ENCODE measurements at regions not wholly inside any gene's neighbourhood (a gene's known extent, or its start where the extent isn't known, plus 50 kb on each side); places are given as distances from the start of the nearest gene placed in this dataset.
"Not testable (repeated sequence)": the region's sequence is repeated elsewhere in the genome, so short reads cannot be mapped to it uniquely, and the experiment has no call there.

- FAIRE-seq = no peak
These were observed 253.7 kb upstream of the RASGRP1 start for GRCh38 chr15:38818157-38818790.

GRCh38 chr15:38819387-38819950, 254.9 kb upstream of the RASGRP1 start:
- FAIRE-seq = no peak

DNA sequence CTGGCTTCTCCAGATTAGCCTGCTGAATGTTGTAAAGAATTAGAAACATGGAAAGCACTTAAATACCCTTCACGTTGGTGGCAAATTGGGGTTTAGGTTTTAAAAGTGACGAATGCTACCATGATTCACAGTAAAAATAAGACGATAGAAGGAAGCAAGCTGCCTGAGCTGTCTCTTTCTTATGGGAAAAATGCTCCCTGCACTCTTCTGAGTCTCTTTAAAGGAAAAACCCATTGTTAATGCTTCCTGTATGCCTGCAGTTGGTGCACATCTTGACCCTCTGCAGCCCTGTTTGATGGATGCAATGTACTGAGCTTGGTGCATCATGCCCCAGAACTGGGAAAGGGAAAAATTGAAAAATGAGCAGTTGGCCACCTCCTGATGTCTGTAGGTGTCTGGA, 258.6 kb upstream of the RASGRP1 start:
- FAIRE-seq = no peak

GRCh38 chr15:38824719-38825118, 260.1 kb upstream of the RASGRP1 start:
- FAIRE-seq = no peak

GRCh38 chr15:38826880-38827279, 262.3 kb upstream of the RASGRP1 start:
- no peak for FAIRE-seq

DNA sequence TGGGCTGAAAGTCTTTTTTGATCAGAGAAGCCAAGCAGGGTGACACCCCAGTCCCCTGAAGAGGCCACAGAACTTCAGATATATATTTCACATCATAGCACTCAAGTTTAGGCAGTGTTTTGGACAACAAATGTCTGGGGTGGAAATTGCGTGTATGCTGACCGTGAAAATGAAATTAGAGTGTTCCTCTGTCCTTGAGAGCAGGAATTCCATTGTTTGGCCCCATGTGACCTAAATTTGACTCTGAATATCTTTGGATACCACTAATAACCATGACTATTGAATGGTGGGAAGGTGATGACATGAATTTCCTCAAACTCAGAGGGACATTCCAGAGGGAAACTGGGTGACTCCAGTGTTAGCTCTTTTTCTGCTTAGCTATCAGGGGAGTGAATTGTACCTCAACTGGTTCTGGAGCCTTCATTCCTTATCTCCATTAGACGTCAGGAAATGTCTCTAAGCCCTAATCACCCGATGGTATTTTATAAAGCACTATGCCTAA, 263.5 kb upstream of the RASGRP1 start:
- FAIRE-seq = no peak

DNA sequence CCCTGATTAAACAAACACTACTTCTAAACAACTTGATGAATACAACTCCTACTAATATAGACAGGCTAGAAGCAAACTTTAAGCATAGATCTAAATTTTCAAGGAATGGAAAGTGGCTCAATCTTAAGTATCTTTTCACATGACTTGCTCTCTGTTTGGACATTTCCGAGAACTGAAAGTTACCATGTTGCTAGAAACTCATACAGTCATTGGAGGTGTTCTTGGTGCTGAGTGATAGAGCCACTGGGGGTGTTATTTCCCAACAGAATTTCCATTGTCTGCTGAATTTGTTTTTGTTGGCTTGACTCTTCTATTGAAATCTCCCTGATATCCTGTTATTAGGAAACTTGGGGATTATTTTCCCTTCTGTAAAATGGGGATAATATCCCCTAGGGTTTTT, 264.5 kb upstream of the RASGRP1 start:
- no peak for FAIRE-seq

DNA sequence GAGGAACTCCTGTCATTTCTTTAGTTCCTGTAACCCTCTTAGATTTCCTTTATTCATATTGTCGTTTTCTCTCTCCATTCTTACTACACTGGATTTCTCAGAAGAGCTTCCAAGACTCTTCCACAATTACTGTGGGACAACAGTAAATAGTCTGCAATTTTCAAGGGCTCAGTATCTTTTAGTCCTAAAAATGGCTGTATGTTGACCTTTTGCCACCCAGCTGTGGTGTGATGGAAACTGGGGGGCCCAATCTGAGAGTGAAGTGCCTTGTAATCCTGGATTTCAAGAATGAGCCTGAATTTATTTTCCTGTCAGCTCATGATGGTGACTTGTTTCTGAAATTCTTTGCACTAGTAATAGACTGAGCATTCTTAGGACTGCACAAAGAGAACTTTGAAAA, 277.6 kb upstream of the RASGRP1 start:
- FAIRE-seq = no peak

DNA sequence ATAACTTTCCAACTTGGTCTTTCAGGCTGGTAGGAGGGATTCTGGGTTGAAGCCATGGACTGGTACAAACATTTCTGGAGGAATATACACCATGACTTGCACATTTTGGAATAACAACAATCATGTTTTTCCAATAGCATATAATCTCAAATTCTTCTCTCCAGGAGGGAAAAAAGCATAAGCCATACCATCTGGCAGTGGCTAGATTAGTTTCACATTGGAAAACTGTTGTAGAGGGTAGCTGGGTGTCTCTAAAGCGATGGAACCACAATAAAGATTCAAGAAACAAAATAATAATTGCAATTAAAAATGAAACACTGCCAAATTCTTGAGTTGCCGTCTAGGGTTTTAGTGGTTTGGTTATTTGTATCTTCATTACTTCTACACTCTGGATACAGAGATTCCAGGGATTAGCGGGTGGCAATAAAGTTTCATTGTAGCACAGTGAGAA, 278.5 kb upstream of the RASGRP1 start:
- FAIRE-seq = no peak

- no peak for FAIRE-seq
These were observed 279.3 kb upstream of the RASGRP1 start for GRCh38 chr15:38843736-38844590.

DNA sequence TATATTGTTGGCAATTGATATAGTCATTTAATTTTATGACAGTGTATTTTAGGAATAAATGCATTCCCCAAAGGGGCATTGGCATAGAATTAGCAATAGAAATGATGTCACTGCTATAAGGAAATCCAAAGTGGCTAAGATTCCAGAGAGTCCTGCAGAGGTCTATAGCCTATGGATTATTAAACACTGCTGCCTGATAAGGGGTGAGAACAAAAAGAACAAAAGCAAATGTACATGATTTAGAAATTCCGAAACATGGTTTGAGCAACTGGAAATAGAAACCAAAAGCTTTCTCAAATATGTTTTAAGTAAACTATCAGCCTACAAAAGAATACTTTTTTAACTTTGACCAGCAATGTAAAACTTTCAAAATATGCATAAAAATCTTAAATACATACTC, 280.1 kb upstream of the RASGRP1 start:
- FAIRE-seq = no peak

GRCh38 chr15:38846346-38846745, 281.7 kb upstream of the RASGRP1 start:
- FAIRE-seq = no peak

- no peak for FAIRE-seq
These were observed 283.1 kb upstream of the RASGRP1 start for GRCh38 chr15:38847666-38848065.

- no peak for FAIRE-seq
These were observed 284.4 kb upstream of the RASGRP1 start for GRCh38 chr15:38849046-38849445.

DNA sequence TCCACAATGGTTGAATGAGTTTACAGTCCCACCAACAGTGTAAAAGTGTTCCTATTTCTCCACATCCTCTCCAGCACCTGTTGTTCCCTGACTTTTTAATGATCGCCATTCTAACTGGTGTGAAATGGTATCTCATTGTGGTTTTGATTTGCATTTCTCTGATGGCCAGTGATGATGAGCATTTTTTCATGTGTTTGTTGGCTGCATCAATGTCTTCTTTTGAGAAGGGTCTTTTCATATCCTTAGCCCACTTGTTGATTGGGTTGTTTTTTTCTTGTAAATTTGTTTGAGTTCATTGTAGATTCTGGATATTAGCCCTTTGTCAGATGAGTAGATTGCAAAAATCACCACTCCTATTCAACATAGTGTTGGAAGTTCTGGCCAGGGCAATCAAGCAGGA, 287.6 kb upstream of the RASGRP1 start:
- not testable (repeated sequence) for FAIRE-seq

GRCh38 chr15:38853608-38854007, 289.0 kb upstream of the RASGRP1 start:
- FAIRE-seq = no peak

GRCh38 chr15:38854506-38854905, 289.9 kb upstream of the RASGRP1 start:
- FAIRE-seq = no peak

DNA sequence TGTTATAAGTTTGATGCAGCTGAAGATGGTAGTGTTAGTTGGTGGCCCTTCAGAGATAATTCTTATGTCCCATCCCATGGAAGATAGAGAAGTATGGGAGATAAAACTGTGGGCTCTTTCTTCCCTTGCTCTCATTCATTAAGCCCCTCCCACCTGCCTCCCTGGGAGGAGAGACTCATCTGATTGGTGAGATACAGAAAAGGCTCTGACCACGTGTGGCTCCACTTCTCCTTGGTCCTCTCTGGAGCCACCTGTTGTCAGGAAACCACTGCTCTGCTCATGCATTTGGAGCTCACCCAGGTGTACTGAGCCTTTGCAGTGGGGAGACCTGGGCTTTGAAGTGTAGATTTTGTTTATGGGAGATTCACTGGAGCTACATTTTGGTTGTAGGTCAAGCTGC, 293.2 kb upstream of the RASGRP1 start:
- FAIRE-seq = no peak

- no peak for FAIRE-seq
These were observed 295.0 kb upstream of the RASGRP1 start for GRCh38 chr15:38859574-38859973.

DNA sequence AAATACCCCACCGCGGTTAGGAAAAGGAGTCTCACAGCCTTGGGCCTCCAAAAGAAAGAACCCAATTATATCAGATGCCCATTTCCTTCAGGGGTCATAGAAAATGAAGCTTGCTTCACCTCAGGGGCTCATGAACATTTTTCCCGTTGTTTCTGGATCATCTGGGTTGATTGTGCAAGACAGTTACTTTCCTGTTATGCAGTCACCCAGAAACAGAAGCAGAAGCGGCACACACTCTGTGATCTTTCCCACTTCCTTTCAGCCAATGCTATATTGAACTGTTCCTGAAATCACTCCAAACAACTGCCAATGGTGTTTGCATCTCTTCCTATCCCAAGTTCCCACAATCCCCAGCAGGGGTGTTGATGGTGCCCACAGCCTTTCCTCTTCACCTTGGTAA, 295.6 kb upstream of the RASGRP1 start:
- no peak for FAIRE-seq

- no peak for FAIRE-seq
These were observed 296.1 kb upstream of the RASGRP1 start for GRCh38 chr15:38860674-38861073.

DNA sequence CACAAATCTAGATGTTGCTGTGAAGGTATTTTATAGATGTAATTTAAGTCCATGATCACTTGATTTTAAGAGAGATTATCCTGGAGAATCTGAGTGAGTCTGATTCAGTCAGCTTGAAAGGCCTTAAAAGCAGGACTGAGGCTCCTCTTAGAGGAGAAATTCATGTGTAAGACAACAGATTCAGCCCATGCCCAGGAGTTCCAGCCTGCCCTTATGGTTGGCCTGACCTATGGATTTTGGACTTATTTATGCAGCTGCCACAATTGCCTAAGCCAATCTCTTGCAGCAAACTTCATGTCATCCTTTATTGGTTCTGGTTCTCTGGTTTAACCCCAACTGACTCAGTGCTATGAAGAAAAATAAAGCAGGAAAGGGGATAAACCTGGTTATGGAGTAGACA, 296.5 kb upstream of the RASGRP1 start:
- FAIRE-seq = no peak

- FAIRE-seq = no peak
These were observed 297.5 kb upstream of the RASGRP1 start for GRCh38 chr15:38862099-38862498.

- FAIRE-seq = no peak
These were observed 298.8 kb upstream of the RASGRP1 start for GRCh38 chr15:38863381-38863780.
